SU-DHL-6 (cell line): ENCODE measurements at regions not wholly inside any gene's neighbourhood (a gene's known extent, or its start where the extent isn't known, plus 50 kb on each side); places are given as distances from the start of the nearest gene placed in this dataset.

Source experiments
- H2AFZ ChIP-seq: fragments of 200-600 bp; sonication (generic); 2 replicates; pipeline ENCODE4 v1.6.1; 2014; ENCODE audit warnings: low read depth, mild to moderate bottlenecking, moderate library complexity, mixed read lengths, antibody characterized with exemption, low read length; ENCODE audit not compliant: severe bottlenecking
- H3F3A ChIP-seq: fragments of 200-600 bp; shearing (Covaris generic); 2 replicates; pipeline ENCODE4 v1.6.0; 2016; ENCODE audit warnings: antibody characterized with exemption, mild to moderate bottlenecking; ENCODE audit not compliant: insufficient read depth
- H3K27ac ChIP-seq: fragments of 200-600 bp; sonication (generic); 2 replicates; pipeline ENCODE4 v1.5.1; 2016; ENCODE audit warnings: low read depth, mild to moderate bottlenecking, low read length, moderate library complexity, mixed read lengths
- H3K27me3 ChIP-seq: fragments of 200-600 bp; sonication (generic), shearing (Covaris generic); 2 replicates; pipeline ENCODE4 v1.6.0; 2014; ENCODE audit warnings: mild to moderate bottlenecking, low read length
- H3K36me3 ChIP-seq: fragments of 200-600 bp; sonication (generic); 2 replicates; pipeline ENCODE4 v1.6.1; 2014; ENCODE audit warnings: mild to moderate bottlenecking, low read length, mixed read lengths
- H3K4me2 ChIP-seq: fragments of 300-600, 200-600 bp; shearing (Covaris generic), sonication (generic); 2 replicates; pipeline ENCODE4 v1.6.0; 2014; ENCODE audit warnings: low read length, low read depth, mild to moderate bottlenecking; ENCODE audit not compliant: poor library complexity, severe bottlenecking
- H3K4me3 ChIP-seq: fragments of 200-600 bp; sonication (generic); 2 replicates; pipeline ENCODE4 v1.5.1; 2014; ENCODE audit warnings: antibody characterized with exemption, low read length, mild to moderate bottlenecking, mixed read lengths; ENCODE audit not compliant: insufficient read depth, poor library complexity, severe bottlenecking
- H3K79me2 ChIP-seq: fragments of 200-600 bp; sonication (generic); 2 replicates; pipeline ENCODE4 v1.6.1; 2014; ENCODE audit warnings: mild to moderate bottlenecking, low read length, moderate library complexity; ENCODE audit not compliant: insufficient read depth
- H3K9ac ChIP-seq: fragments of 200-600 bp; sonication (generic); 2 replicates; pipeline ENCODE4 v1.7.0; 2014; ENCODE audit warnings: mild to moderate bottlenecking, low read length
- H3K9me2 ChIP-seq: fragments of 200-600 bp; sonication (generic); replicated peaks from 2 replicates; pipeline ENCODE4 v1.6.1; 2014; ENCODE audit warnings: low read length; ENCODE audit not compliant: insufficient read depth
- H3K9me3 ChIP-seq: fragments of 200-600 bp; sonication (generic); 2 replicates; pipeline ENCODE4 v1.6.1; 2014; ENCODE audit warnings: low read length, mixed read lengths; ENCODE audit not compliant: insufficient read depth
- H4K20me1 ChIP-seq: fragments of 200-600 bp; sonication (generic); 2 replicates; pipeline ENCODE4 v1.6.1; 2014; ENCODE audit warnings: low read depth, mild to moderate bottlenecking, antibody characterized with exemption, low read length, moderate library complexity, mixed read lengths
- EZH2phosphoT487 ChIP-seq: fragments of 200-600 bp; sonication (generic), shearing (Covaris generic); conservative IDR thresholded peaks from 2 replicates; pipeline ENCODE4 v1.6.1; 2018; ENCODE audit warnings: mild to moderate bottlenecking, antibody characterized with exemption, low read length, moderate library complexity, mixed read lengths
- TF ChIP-seq, protein P1 (sequence below): fragments of 200-600 bp; sonication (generic); IDR thresholded peaks from one replicate; pipeline ENCODE4 v1.5.1; 2017; ENCODE audit warnings: antibody characterized with exemption, mild to moderate bottlenecking, low read length, moderate library complexity; ENCODE audit not compliant: insufficient read depth, poor library complexity, severe bottlenecking

DNA sequence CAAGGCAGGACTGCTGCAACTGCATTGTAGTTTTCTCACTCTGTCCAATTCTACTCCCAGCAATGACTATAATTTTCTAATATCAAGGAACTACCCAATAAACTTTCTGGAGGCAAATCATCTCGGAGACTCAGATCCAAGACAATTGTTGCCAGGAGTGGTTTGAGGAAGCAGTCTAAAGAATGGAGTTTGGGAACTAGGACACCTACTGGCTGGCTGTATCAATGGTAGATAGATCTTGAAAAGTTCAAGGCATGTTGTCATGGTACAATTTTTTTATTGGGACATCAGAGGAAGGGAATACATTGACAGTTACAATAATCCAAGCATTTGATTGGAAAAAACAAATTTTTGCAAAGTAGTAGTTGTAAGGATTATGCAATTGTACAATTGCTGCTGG, 648.3 kb upstream of the SLITRK6 start:
- Histone ChIP-seq H3F3A (no peaks in the 10 kb centered on the region), H4K20me1 (no peaks in the 10 kb centered on the region), H3K27ac (no peak overlapping the region), H3K4me3 (no peak overlapping the region), H3K4me2 (no peak overlapping the region), H3K9me3 (no peaks in the 10 kb centered on the region), H3K79me2 (no peaks in the 10 kb centered on the region), H2AFZ (no peak overlapping the region), H3K36me3 (no peaks in the 10 kb centered on the region), H3K27me3 (no peaks in the 10 kb centered on the region), H3K9me2 (no peaks in the 10 kb centered on the region), H3K9ac (no peak overlapping the region)
- TF ChIP-seq EZH2phosphoT487, result no peak
- TF ChIP-seq, protein P1, sequence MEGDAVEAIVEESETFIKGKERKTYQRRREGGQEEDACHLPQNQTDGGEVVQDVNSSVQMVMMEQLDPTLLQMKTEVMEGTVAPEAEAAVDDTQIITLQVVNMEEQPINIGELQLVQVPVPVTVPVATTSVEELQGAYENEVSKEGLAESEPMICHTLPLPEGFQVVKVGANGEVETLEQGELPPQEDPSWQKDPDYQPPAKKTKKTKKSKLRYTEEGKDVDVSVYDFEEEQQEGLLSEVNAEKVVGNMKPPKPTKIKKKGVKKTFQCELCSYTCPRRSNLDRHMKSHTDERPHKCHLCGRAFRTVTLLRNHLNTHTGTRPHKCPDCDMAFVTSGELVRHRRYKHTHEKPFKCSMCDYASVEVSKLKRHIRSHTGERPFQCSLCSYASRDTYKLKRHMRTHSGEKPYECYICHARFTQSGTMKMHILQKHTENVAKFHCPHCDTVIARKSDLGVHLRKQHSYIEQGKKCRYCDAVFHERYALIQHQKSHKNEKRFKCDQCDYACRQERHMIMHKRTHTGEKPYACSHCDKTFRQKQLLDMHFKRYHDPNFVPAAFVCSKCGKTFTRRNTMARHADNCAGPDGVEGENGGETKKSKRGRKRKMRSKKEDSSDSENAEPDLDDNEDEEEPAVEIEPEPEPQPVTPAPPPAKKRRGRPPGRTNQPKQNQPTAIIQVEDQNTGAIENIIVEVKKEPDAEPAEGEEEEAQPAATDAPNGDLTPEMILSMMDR, result no peak

DNA sequence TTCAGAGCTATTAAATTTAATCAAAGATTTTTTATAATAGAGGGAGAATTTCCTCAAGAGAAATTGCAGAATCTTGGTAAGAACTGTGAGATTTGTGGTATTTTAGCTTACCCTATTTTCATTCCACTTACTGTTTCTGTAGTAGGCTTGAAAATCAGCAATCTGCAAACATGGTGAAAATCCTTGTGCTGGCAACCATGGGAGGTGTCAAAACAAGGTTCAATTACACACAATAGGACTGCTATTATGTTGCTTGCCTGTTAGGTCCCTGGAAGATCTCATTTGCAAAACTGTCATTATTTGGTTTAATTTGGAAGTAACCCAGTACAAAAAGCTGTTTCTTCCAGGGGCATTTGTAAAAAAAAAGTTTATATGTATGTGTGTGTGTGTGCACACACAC, 662.8 kb upstream of the SLITRK6 start:
- no peak overlapping the region for H3K4me3 ChIP-seq
- no peaks in the 10 kb centered on the region for H3K79me2 ChIP-seq
- H3K9me3 ChIP-seq, result no peaks in the 10 kb centered on the region
- H3F3A ChIP-seq, result no peaks in the 10 kb centered on the region
- H3K9ac ChIP-seq, result no peak overlapping the region
- TF ChIP-seq, protein P1, result no peak
- TF ChIP-seq EZH2phosphoT487, result no peak
- H4K20me1 ChIP-seq, result no peaks in the 10 kb centered on the region
- no peaks in the 10 kb centered on the region for H3K27me3 ChIP-seq
- H2AFZ ChIP-seq, result no peak overlapping the region
- no peaks in the 10 kb centered on the region for H3K36me3 ChIP-seq
- no peak overlapping the region for H3K4me2 ChIP-seq
- no peak overlapping the region for H3K27ac ChIP-seq
- no peaks in the 10 kb centered on the region for H3K9me2 ChIP-seq

DNA sequence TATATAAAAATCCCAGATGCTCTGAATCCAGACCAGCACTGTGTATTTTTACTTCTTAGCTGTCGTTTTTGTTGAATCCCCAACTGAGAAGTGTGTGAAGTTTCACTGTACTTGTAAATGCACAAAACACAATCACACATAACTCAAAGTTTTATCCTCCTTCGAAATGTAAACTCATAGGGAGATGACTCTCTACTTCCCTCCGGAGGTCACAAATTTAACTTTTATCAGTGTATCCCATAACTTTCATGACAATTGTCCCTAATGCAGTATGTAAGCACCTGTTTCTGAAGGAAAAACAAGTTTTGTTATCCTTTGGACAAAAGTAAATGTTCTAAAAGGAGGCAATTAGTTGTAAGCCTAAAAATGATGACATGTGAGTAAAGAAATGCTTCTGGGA, 665.0 kb upstream of the SLITRK6 start:
- Histone ChIP-seq H2AFZ (no peak overlapping the region), H3K9me3 (no peaks in the 10 kb centered on the region), H3K36me3 (no peaks in the 10 kb centered on the region), H3K9me2 (no peaks in the 10 kb centered on the region), H3K9ac (no peak overlapping the region), H3K27ac (no peak overlapping the region), H3K4me3 (no peak overlapping the region), H4K20me1 (no peaks in the 10 kb centered on the region; the same call in 1 of the 2 replicates), H3K27me3 (no peaks in the 10 kb centered on the region), H3K79me2 (no peaks in the 10 kb centered on the region), H3F3A (no peaks in the 10 kb centered on the region), H3K4me2 (no peak overlapping the region)
- TF ChIP-seq, protein P1, result no peak
- TF ChIP-seq EZH2phosphoT487, result no peak
